GM12873 (cell line): ENCODE measurements at regions not wholly inside any gene's neighbourhood (a gene's known extent, or its start where the extent isn't known, plus 50 kb on each side); places are given as distances from the start of the nearest gene placed in this dataset.

Experiments
- CTCF ChIP-seq: IDR thresholded peaks from 2 replicates; pipeline ENCODE4 v1.5.1; 2012; ENCODE audit warnings: low read depth, mild to moderate bottlenecking, moderate library complexity, low read length, control low read depth; ENCODE audit not compliant: insufficient read depth; ENCODE audit errors: missing control alignments

GRCh38 chr3:155995525-155996370 lies 124.6 kb upstream of the KCNAB1 start:
- TF ChIP-seq CTCF, result peak; percentile 48

- TF ChIP-seq CTCF, result no peak
Observed at GRCh38 chr3:155996882-155997281, 123.5 kb upstream of the KCNAB1 start.

- TF ChIP-seq CTCF, result no peak
Observed at GRCh38 chr3:156005736-156006135, 114.6 kb upstream of the KCNAB1 start.

- TF ChIP-seq CTCF, result peak; percentile 41
Observed at GRCh38 chr3:156010829-156011228, 109.5 kb upstream of the KCNAB1 start.

- no peak for TF ChIP-seq CTCF
Observed at GRCh38 chr3:156014489-156014888, 105.9 kb upstream of the KCNAB1 start.

- no peak for TF ChIP-seq CTCF
Observed at GRCh38 chr3:156016902-156017301, 103.5 kb upstream of the KCNAB1 start.

GRCh38 chr3:156017352-156018030 lies 102.9 kb upstream of the KCNAB1 start:
- TF ChIP-seq CTCF, result no peak
